ENCODE measurements at regions not wholly inside any gene's neighbourhood (a gene's known extent, or its start where the extent isn't known, plus 50 kb on each side); places are given as distances from the start of the nearest gene placed in this dataset.

- TF ChIP-seq, protein P1, sequence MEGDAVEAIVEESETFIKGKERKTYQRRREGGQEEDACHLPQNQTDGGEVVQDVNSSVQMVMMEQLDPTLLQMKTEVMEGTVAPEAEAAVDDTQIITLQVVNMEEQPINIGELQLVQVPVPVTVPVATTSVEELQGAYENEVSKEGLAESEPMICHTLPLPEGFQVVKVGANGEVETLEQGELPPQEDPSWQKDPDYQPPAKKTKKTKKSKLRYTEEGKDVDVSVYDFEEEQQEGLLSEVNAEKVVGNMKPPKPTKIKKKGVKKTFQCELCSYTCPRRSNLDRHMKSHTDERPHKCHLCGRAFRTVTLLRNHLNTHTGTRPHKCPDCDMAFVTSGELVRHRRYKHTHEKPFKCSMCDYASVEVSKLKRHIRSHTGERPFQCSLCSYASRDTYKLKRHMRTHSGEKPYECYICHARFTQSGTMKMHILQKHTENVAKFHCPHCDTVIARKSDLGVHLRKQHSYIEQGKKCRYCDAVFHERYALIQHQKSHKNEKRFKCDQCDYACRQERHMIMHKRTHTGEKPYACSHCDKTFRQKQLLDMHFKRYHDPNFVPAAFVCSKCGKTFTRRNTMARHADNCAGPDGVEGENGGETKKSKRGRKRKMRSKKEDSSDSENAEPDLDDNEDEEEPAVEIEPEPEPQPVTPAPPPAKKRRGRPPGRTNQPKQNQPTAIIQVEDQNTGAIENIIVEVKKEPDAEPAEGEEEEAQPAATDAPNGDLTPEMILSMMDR (IDR thresholded peaks at IDR 0.05): no peak
- no peak for TF ChIP-seq POLR2A (IDR thresholded peaks at IDR 0.05)
These were observed 445.6 kb downstream of the PLPP3 start for GRCh38 chr1:56133522-56134472.

Measured in lower leg skin (tissue), 3 donors.